Sigmoid colon (tissue), 4 donors: ENCODE measurements at regions not wholly inside any gene's neighbourhood (a gene's known extent, or its start where the extent isn't known, plus 50 kb on each side); places are given as distances from the start of the nearest gene placed in this dataset.

Source experiments
- POLR2A ChIP-seq, 2 donors: fragments of 450-650 bp; IDR thresholded peaks; one replicate each; pipeline ENCODE4 v1.6.1; 2016; ENCODE audit warnings: antibody characterized with exemption in 2 of 2, mild to moderate bottlenecking in 2 of 2, moderate library complexity in 2 of 2
- POLR2AphosphoS5 ChIP-seq, 4 donors: sonication (generic); formaldehyde crosslinking; IDR thresholded peaks; one replicate each; pipeline ENCODE4 v1.6.1; 2017; ENCODE audit warnings: antibody characterized with exemption in 4 of 4
- TF ChIP-seq, protein P1 (sequence below), 4 experiments: fragments of 450-650 bp in 3 of 4; fragments of 200-600 bp in 1 of 4; IDR thresholded peaks; one replicate each; pipeline ENCODE4 v1.5.1; 2016 to 2019; ENCODE audit warnings: antibody characterized with exemption in 4 of 4, mild to moderate bottlenecking in 3 of 4, moderate library complexity in 2 of 4

GRCh38 chr6:48777411-48777810, 666.4 kb upstream of the PTCHD4 start:
- TF ChIP-seq, protein P1, sequence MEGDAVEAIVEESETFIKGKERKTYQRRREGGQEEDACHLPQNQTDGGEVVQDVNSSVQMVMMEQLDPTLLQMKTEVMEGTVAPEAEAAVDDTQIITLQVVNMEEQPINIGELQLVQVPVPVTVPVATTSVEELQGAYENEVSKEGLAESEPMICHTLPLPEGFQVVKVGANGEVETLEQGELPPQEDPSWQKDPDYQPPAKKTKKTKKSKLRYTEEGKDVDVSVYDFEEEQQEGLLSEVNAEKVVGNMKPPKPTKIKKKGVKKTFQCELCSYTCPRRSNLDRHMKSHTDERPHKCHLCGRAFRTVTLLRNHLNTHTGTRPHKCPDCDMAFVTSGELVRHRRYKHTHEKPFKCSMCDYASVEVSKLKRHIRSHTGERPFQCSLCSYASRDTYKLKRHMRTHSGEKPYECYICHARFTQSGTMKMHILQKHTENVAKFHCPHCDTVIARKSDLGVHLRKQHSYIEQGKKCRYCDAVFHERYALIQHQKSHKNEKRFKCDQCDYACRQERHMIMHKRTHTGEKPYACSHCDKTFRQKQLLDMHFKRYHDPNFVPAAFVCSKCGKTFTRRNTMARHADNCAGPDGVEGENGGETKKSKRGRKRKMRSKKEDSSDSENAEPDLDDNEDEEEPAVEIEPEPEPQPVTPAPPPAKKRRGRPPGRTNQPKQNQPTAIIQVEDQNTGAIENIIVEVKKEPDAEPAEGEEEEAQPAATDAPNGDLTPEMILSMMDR (IDR thresholded peaks at IDR 0.05), result no peak
- no peak for TF ChIP-seq POLR2AphosphoS5 (IDR thresholded peaks at IDR 0.05)
- no peak for TF ChIP-seq POLR2A (IDR thresholded peaks at IDR 0.05)
